HEK293T (cell line): ENCODE measurements at regions not wholly inside any gene's neighbourhood (a gene's known extent, or its start where the extent isn't known, plus 50 kb on each side); places are given as distances from the start of the nearest gene placed in this dataset.

Source experiments
- CTCF ChIA-PET: fragments of 350-600 bp; formaldehyde crosslinking; extraction: SDS; loops from one replicate; lab custom pipeline; 2021; ENCODE audit warnings: antibody characterized with exemption, inconsistent platforms; lab: Yijun Ruan, JAX
- POLR2A ChIA-PET: fragments of 350-600 bp; formaldehyde crosslinking; extraction: SDS; loops from one replicate; lab custom pipeline; 2020; ENCODE audit warnings: antibody characterized with exemption, inconsistent platforms; lab: Yijun Ruan, JAX
- DNase-seq: peaks from one replicate; pipeline ENCODE4 v3.0.0; 2012; ENCODE audit warnings: mixed read lengths; ENCODE audit errors: extremely low spot score
- ARNT ChIP-seq: fragments of 450-650 bp; IDR thresholded peaks from 2 replicates; pipeline ENCODE4 v1.6.1; 2017; ENCODE audit warnings: mild to moderate bottlenecking
- BHLHE40 ChIP-seq: fragments of 450-650 bp; IDR thresholded peaks from 2 replicates; pipeline ENCODE4 v1.6.1; 2016; ENCODE audit warnings: mild to moderate bottlenecking, moderate library complexity, borderline replicate concordance
- CTBP1 ChIP-seq: fragments of 450-650 bp; IDR thresholded peaks from 2 replicates; pipeline ENCODE4 v1.6.1; 2016; ENCODE audit warnings: borderline replicate concordance
- ELF4 ChIP-seq: fragments of 450-650 bp; IDR thresholded peaks from 2 replicates; pipeline ENCODE4 v1.6.1; 2017; ENCODE audit warnings: antibody characterized with exemption
- FOXA1 ChIP-seq: fragments of 450-650 bp; IDR thresholded peaks from 2 replicates; pipeline ENCODE4 v1.6.1; 2016; ENCODE audit warnings: mild to moderate bottlenecking
- FOXK2 ChIP-seq: fragments of 450-650 bp; IDR thresholded peaks from 2 replicates; pipeline ENCODE4 v1.6.1; 2016; ENCODE audit warnings: mild to moderate bottlenecking
- FOXM1 ChIP-seq: fragments of 450-650 bp; IDR thresholded peaks from 2 replicates; pipeline ENCODE4 v1.6.1; 2017; ENCODE audit warnings: mild to moderate bottlenecking, borderline replicate concordance
- HDGF ChIP-seq: fragments of 450-650 bp; IDR thresholded peaks from 2 replicates; pipeline ENCODE4 v1.6.1; 2017; ENCODE audit warnings: antibody characterized with exemption, borderline replicate concordance
- L3MBTL2 ChIP-seq: fragments of 450-650 bp; conservative IDR thresholded peaks from 2 replicates; pipeline ENCODE4 v1.6.1; 2016; ENCODE audit warnings: mild to moderate bottlenecking
- LEF1 ChIP-seq: fragments of 450-650 bp; IDR thresholded peaks from 2 replicates; pipeline ENCODE4 v1.6.1; 2017; ENCODE audit warnings: mild to moderate bottlenecking, borderline replicate concordance
- NFRKB ChIP-seq: fragments of 450-650 bp; IDR thresholded peaks from 2 replicates; pipeline ENCODE4 v1.6.1; 2016; ENCODE audit warnings: mild to moderate bottlenecking, moderate library complexity
- SP1 ChIP-seq: fragments of 450-650 bp; IDR thresholded peaks from 2 replicates; pipeline ENCODE4 v1.6.1; 2017
- SUZ12 ChIP-seq: fragments of 450-650 bp; IDR thresholded peaks from 2 replicates; pipeline ENCODE4 v1.6.1; 2016; ENCODE audit warnings: mild to moderate bottlenecking
- ZNF384 ChIP-seq: fragments of 450-650 bp; IDR thresholded peaks from 2 replicates; pipeline ENCODE4 v1.6.1; 2016
- TF ChIP-seq, protein P1 (sequence below): fragments of 450-650 bp; IDR thresholded peaks from 2 replicates; pipeline ENCODE4 v1.6.1; 2016

DNA sequence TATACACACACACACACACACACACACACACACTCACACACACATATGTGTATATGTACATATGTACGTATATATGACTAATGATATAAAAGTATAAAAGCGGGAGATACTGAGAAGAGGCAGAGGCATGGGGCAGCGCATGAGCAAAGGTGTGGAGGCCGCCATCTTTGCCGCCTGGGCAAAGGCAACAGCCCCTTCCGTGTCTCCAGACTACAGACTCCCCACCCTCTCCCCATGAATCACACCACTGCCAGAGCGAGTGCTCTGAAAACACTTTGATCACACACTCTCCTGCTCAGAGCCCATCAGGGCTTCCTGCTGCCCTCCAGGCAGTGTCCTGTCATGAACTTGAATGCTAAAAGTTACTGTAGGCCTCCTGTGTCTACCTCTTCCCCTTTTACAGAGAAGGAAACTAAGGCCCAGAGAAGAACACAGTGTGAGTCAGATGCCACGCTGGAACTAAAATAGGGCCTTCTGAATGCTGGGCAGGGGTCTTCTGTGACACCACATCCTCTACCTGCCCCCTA lies 54.7 kb upstream of the SSBP3 start:
- POLR2A ChIA-PET, result no interaction called here
- CTCF ChIA-PET, result no interaction called here

DNA sequence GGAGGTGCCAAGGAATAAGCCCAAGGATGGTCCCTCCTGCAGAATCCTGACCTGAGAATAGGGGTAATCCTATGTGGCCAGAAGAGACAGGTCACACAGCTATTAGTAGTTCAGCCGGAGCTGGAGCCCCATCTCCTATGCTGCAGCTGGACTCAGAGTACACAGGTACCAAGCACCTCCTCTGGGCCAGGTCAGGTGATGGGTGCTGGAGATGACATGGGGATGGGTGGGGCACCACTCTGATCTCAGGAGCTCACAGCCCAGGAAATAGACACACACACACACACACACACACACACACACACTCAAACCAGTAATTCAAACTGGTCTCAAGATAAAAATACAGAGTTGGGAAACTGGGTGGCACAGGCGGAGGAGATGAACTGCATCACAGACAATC lies 54.2 kb upstream of the SSBP3 start:
- ChIA-PET CTCF (no interaction called here), POLR2A (interaction anchor here (1.0 kb wide), 1 partner anchor 54 kb away, joined by 3 read pairs; the partner anchor contains the start of gene SSBP3)
- no peak for DNase-seq
- TF ChIP-seq HDGF, result no peak
- TF ChIP-seq FOXA1, result no peak
- TF ChIP-seq SUZ12, result no peak
- no peak for TF ChIP-seq ZNF384

More for the DNA sequence above, 54.7 kb upstream of the SSBP3 start:
- no peak for DNase-seq
- TF ChIP-seq FOXM1, result no peak
- TF ChIP-seq FOXA1, result no peak
- no peak for TF ChIP-seq ARNT
- no peak for TF ChIP-seq ELF4
- TF ChIP-seq, protein P1, sequence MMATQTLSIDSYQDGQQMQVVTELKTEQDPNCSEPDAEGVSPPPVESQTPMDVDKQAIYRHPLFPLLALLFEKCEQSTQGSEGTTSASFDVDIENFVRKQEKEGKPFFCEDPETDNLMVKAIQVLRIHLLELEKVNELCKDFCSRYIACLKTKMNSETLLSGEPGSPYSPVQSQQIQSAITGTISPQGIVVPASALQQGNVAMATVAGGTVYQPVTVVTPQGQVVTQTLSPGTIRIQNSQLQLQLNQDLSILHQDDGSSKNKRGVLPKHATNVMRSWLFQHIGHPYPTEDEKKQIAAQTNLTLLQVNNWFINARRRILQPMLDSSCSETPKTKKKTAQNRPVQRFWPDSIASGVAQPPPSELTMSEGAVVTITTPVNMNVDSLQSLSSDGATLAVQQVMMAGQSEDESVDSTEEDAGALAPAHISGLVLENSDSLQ, result no peak
- no peak for TF ChIP-seq BHLHE40

DNA sequence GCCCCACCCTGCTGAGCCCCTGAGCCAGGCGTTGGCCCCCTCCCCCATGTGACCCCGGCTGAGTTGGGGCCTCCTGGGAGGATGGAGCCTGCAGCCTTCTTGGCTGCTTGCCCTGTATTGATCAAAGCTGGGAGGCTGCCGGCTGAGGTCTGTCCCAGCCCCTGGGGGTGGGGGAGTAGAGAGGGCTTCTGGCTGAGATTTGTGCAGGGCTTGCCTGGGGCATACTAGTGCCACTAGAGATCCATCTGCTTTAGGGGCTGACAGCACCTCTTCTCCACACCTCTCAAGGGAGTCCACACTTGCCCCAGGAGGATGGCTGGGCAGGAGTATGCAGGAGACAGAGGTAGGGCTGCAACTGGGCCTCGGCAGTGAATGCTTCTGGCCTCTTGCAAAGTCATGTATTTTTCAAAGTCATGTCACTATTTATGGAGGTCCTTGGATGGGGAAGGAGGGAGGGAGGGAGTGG lies 53.6 kb upstream of the SSBP3 start:
- CTCF ChIA-PET, result no interaction called here

DNA sequence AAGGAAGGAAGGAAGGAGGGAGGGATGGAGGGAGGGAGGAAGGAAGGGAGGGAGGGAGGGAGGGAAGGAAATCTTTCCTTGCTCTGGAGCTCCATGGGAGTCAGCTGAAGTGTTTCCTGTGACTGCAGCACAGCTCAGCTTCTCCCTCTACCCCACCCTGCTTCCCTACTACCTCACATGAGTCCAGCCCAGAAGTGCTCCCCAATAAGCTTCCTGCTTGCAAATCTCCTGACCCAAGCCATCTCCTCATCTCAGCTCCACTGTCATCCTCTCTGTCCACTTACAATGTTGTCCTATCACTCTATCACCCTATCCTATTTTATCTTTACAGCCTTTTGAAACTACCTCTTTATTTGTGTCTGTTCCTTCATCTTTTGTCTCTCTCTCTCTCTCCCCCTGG lies 52.9 kb upstream of the SSBP3 start:
- ChIA-PET CTCF (no interaction called here), POLR2A (interaction anchor here (0.7 to 1.0 kb wide), 2 partner anchors 44 to 53 kb away, joined by 3 read pairs; partner anchors contain the start of gene SSBP3)
- TF ChIP-seq HDGF (no peak), ZNF384 (no peak), SP1 (no peak), SUZ12 (no peak), FOXK2 (no peak), L3MBTL2 (no peak), BHLHE40 (no peak), FOXM1 (no peak), NFRKB (no peak), ARNT (no peak), CTBP1 (no peak), FOXA1 (no peak), ELF4 (no peak)
- TF ChIP-seq, protein P1, result no peak
- no peak for DNase-seq

More for the DNA sequence above, 53.6 kb upstream of the SSBP3 start:
- POLR2A ChIA-PET, result interaction anchor here (1.0 kb wide), 1 partner anchor 54 kb away, joined by 3 read pairs; the partner anchor contains the start of gene SSBP3
- DNase-seq, result no peak
- no peak for TF ChIP-seq ARNT
- no peak for TF ChIP-seq FOXA1
- TF ChIP-seq NFRKB, result no peak
- no peak for TF ChIP-seq HDGF
- no peak for TF ChIP-seq FOXK2
- no peak for TF ChIP-seq ZNF384
- no peak for TF ChIP-seq LEF1
- TF ChIP-seq BHLHE40, result no peak

DNA sequence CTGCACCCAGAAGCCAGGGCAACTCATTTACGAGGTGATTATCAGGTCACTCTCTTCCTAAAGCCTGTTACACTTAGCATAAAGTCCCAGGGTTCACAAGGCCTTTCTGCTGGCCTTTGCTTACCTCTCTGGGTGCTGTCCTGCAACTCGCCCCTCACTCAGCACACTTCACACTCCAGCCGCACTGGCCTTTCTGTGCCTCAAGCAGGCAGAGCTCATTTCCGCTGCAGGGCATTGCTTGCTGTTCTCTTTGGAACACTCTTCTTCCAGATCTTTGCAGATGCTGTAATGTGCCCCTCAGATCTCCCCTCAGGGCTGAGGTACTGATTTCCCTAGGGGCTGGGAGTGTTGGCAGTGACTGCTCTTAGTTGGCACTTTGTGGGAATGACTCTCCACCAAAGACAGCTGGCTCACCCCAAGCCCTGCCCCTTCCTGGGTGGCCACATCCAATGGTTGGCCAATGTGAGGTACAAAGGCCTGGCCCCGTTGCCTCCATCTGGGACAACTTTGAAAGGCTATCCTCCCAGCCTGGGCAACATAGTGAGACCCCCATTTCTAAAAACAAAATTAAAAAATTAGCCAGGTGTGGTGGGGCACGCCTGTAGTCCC lies 50.8 kb upstream of the SSBP3 start:
- no peak for DNase-seq
- TF ChIP-seq BHLHE40, result no peak
- no peak for TF ChIP-seq LEF1
- no peak for TF ChIP-seq NFRKB
- no peak for TF ChIP-seq HDGF
- TF ChIP-seq FOXM1, result no peak
- POLR2A ChIA-PET, result no interaction called here
- CTCF ChIA-PET, result no interaction called here

DNA sequence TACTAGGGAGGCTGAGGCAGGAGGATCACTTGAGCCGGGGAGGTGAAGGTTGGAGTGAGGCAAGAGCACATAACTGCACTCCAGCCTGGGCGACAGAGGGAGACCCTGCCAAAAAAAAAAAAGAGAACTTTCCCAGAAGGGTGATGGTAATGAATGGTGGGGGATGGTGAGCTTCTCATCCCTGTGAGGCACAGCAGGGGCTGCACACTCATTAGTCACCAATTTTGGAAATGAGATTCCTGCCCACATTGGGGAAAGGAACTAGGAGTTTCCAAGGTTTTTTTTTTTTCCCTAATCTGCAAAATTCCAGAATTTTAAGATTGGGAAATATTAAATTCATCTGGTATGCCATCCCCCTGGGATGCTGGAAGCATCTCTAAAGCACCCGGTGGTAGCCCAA lies 50.2 kb upstream of the SSBP3 start:
- POLR2A ChIA-PET, result interaction anchor here (1.2 kb wide), 1 partner anchor 9 kb away, joined by 3 read pairs; no protein-coding TSS in a partner anchor
- CTCF ChIA-PET, result no interaction called here
- DNase-seq, result no peak
- TF ChIP-seq HDGF (no peak), L3MBTL2 (no peak), FOXA1 (no peak), SUZ12 (no peak), ZNF384 (no peak), BHLHE40 (no peak), LEF1 (no peak), CTBP1 (no peak), FOXK2 (no peak), FOXM1 (no peak), ARNT (no peak)
- TF ChIP-seq, protein P1, result no peak
